T-helper 2 cell treated with Interferon-gamma antibody and Interleukin-4, amounts not matched to agents 5 μg/mL and 100 μg/mL, for 36 hours (primary cell): ENCODE measurements at regions not wholly inside any gene's neighbourhood (a gene's known extent, or its start where the extent isn't known, plus 50 kb on each side); places are given as distances from the start of the nearest gene placed in this dataset.
"Not testable (repeated sequence)": the region's sequence is repeated elsewhere in the genome, so short reads cannot be mapped to it uniquely, and the experiment has no call there.

Experiments used
- DNase-seq: peaks from one replicate; pipeline ENCODE4 v3.0.0; 2021; ENCODE audit warnings: low spot score
- H3K27ac Mint-ChIP-seq: one replicate; pipeline ENCODE4 v1.8.0; 2021; ENCODE audit warnings: mild to moderate bottlenecking, mixed read lengths
- H3K27me3 Mint-ChIP-seq: one replicate; pipeline ENCODE4 v1.8.0; 2021; ENCODE audit warnings: low read depth, mixed read lengths
- H3K36me3 Mint-ChIP-seq: one replicate; pipeline ENCODE4 v1.8.0; 2021; ENCODE audit warnings: low read depth, mixed read lengths
- H3K4me1 Mint-ChIP-seq: one replicate; pipeline ENCODE4 v1.8.0; 2021; ENCODE audit warnings: low read depth, mixed read lengths
- H3K4me3 Mint-ChIP-seq: one replicate; pipeline ENCODE4 v1.8.0; 2022; ENCODE audit warnings: mild to moderate bottlenecking, moderate library complexity, mixed read lengths
- H3K9me3 Mint-ChIP-seq: one replicate; pipeline ENCODE4 v1.8.0; 2021; ENCODE audit warnings: mixed read lengths

DNA sequence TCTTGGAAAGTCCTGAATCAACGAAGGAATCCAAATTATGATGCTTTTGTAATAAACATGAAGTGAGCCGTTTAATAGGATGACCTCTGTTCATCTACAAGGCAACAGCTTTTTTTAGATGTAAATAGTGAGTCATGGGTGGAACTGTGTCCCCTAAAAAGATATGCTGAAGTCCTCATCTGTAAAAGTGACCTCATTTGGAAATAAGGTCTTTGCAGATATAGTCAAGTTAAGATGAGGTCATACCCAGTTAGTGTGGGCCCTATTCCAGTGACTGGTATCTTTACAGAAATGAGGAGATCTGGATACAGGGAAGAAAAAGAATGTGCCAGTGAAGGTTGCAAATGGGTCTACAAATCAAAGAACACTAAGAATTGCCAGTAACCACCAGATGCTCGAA, 1287.3 kb upstream of the ADGRL4 start:
- DNase-seq: no peak
- Mint-ChIP-seq H3K9me3 (peaks cover 29% of the 10 kb centered on the region), H3K4me3 (no peak overlapping the region), H3K36me3 (no peaks in the 10 kb centered on the region), H3K27me3 (no peaks in the 10 kb centered on the region), H3K4me1 (no peaks in the 10 kb centered on the region), H3K27ac (no peak overlapping the region)

DNA sequence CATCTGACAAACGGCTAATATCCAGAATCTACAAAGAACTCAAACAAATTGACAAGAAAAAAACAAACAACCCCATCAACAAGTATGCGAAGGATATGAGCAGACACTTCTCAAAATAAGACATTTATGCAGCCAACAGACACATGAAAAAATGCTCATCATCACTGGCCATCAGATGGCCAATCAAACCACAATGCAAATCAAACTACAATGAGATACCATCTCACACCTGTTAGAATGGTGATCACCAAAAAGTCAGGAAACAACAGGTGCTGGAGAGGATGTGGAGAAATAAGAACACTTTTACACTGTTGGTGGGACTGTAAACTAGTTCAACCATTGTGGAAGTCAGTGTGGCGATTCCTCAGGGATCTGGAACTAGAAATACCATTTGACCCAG, 1282.2 kb upstream of the ADGRL4 start:
- H3K27ac Mint-ChIP-seq, DNase-seq, H3K4me1 Mint-ChIP-seq, H3K36me3 Mint-ChIP-seq, H3K27me3 Mint-ChIP-seq, H3K4me3 Mint-ChIP-seq: not testable (repeated sequence)
- H3K9me3 Mint-ChIP-seq: peaks cover 19% of the 10 kb centered on the region

DNA sequence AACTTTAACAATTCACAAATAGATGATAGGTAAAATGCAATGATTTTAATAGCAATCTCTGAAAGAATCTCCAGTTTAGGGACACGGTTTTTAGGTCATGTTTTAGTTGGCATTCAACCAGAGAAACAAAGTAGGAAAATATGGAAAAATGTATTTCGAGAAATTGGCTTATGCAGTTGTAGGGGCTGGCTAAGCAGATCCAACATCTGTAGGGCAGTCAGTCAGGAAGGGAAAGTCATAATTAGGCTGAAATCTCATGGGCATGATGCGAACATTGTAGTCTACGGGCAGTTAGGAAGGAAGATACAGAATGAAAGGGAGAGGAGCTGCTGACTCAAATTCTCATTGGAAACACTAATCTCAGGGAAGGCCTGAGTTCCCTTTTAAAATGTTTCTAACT, 1276.0 kb upstream of the ADGRL4 start:
- H3K27ac Mint-ChIP-seq: no peak overlapping the region
- peaks cover 32% of the 10 kb centered on the region for H3K9me3 Mint-ChIP-seq

DNA sequence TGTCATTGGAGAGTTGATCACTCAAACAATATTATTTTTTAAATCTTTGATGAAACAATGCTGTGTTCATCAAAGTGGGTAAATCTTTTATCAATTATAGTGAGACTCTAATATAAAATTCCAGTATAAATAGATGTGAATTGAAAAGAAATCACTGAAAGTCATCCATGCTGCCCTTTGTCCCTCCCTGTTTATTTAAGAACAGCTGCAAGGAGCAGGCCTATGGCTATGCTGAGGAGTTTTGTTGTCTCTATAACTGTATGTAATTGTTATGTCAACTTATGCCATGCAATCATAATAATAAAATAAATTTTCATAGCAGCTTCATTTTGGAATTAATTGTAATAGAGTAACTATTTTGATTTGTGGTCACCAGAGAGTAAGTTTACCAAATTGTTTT, 1272.4 kb upstream of the ADGRL4 start:
- no peaks in the 10 kb centered on the region for H3K27me3 Mint-ChIP-seq
- no peak overlapping the region for H3K27ac Mint-ChIP-seq
- no peaks in the 10 kb centered on the region for H3K4me1 Mint-ChIP-seq
- no peak for DNase-seq
- no peak overlapping the region for H3K4me3 Mint-ChIP-seq
- no peaks in the 10 kb centered on the region for H3K36me3 Mint-ChIP-seq
- H3K9me3 Mint-ChIP-seq: peaks cover 22% of the 10 kb centered on the region

More for the DNA sequence above, 1276.0 kb upstream of the ADGRL4 start:
- Mint-ChIP-seq H3K27me3 (no peaks in the 10 kb centered on the region), H3K4me3 (no peak overlapping the region), H3K36me3 (no peaks in the 10 kb centered on the region), H3K4me1 (no peaks in the 10 kb centered on the region)
- no peak for DNase-seq

DNA sequence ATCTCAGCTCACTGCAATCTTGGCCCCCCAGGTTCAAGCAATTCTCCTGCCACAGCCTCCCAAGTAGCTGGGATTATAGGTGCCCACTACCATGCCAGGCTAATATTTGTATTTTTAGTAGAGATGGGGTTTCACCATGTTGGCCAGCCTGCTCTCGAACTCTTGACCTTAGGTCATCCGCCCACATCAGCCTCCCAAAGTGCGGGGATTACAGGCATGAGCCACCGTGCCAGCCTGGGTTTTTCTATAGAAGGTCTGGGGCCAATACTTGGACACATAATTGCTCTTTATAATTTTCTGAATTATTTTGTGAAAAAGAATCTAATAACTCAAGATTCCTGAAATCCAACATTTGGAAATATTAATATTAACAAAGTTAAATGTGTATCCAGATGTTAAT, 1267.7 kb upstream of the ADGRL4 start:
- Mint-ChIP-seq H3K27me3 (no peaks in the 10 kb centered on the region), H3K9me3 (peaks cover 14% of the 10 kb centered on the region), H3K36me3 (no peaks in the 10 kb centered on the region), H3K4me1 (no peaks in the 10 kb centered on the region), H3K27ac (no peak overlapping the region), H3K4me3 (no peak overlapping the region)
- DNase-seq: no peak

DNA sequence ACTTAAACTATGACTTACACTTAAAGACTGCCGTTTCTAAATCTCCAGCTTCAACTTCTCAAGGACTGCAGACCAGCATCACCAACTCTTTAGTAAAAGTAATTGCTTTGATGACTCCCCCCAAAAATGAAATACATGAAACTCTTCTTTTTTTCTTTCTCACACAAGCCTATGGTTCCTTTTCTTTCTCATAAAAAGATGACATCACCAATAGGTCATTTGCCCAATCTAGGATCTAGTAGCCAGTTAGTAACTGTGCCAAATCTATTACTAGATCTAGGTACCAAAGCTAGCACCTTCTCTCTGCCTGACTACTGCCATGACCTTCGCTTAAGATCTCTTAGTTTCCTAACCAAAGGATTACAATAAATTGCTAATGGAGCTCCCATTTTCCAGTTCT, 1266.0 kb upstream of the ADGRL4 start:
- no peak for DNase-seq
- Mint-ChIP-seq H3K4me1 (no peaks in the 10 kb centered on the region), H3K36me3 (no peaks in the 10 kb centered on the region), H3K4me3 (no peak overlapping the region), H3K27ac (no peak overlapping the region), H3K27me3 (no peaks in the 10 kb centered on the region), H3K9me3 (peaks cover 16% of the 10 kb centered on the region)

DNA sequence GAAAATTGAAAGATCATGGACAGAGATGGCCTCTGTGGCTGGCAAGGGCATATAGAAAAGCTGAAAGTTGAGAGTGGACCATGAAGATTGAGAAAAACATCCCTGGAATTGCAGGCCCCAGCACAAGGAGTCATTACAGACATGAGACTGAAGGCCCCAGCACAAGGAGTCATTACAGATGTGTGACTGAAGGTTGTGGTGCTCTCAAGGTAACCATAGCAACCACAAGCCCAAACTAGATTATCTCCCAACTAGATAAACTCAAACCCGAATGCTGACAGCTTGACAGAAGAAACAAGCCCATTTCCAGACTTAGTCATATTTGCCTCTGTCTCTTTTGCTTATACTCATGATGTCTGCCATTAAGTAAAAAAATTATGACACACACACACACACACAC, 1252.1 kb upstream of the ADGRL4 start:
- Mint-ChIP-seq H3K9me3 (peaks cover 29% of the 10 kb centered on the region), H3K36me3 (no peaks in the 10 kb centered on the region), H3K27ac (no peak overlapping the region), H3K4me3 (no peak overlapping the region), H3K4me1 (no peaks in the 10 kb centered on the region), H3K27me3 (no peaks in the 10 kb centered on the region)
- no peak for DNase-seq

DNA sequence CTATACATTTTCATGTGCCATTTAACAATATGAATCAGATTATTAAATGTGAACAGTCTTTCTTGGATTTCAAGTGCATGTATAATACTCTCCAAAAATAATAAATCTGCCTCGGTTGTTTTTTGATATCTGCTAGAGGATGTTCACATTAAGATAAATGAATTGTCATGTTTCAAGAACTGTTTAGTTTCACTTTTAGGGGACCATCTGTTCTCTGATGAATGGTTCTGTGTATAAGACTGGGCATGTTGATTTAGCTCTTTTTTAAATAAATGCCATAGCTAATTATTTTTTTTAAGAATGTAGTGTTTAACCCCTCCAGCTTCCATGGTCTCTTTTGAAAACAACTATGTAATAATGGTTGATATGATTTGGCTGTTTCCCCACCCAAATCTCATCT, 1245.1 kb upstream of the ADGRL4 start:
- no peaks in the 10 kb centered on the region for H3K4me1 Mint-ChIP-seq
- no peak for DNase-seq
- no peaks in the 10 kb centered on the region for H3K27me3 Mint-ChIP-seq
- H3K9me3 Mint-ChIP-seq: peaks cover 11% of the 10 kb centered on the region
- no peak overlapping the region for H3K4me3 Mint-ChIP-seq
- H3K36me3 Mint-ChIP-seq: no peaks in the 10 kb centered on the region
- no peak overlapping the region for H3K27ac Mint-ChIP-seq

DNA sequence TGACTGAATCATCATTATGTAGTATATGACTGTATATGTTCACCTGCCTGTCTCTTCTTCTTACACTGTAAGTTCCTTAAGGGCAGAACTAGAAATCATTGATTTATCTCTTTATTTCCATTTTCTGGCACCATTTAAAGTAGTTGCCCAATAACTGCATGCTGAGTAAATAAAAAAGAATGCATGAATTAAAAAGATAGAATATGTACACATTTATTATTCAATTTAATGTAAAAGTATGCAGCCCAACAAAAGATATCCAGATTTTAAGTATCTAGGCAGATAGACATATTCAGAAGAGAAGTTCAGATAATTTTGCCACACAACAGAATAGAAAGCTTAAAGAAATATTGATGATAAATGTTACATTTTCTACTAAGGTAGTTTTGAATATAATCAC, 1244.6 kb upstream of the ADGRL4 start:
- Mint-ChIP-seq H3K4me1 (no peaks in the 10 kb centered on the region), H3K4me3 (no peak overlapping the region), H3K9me3 (peaks cover 11% of the 10 kb centered on the region), H3K27ac (no peak overlapping the region), H3K36me3 (no peaks in the 10 kb centered on the region), H3K27me3 (no peaks in the 10 kb centered on the region)
- DNase-seq: no peak

DNA sequence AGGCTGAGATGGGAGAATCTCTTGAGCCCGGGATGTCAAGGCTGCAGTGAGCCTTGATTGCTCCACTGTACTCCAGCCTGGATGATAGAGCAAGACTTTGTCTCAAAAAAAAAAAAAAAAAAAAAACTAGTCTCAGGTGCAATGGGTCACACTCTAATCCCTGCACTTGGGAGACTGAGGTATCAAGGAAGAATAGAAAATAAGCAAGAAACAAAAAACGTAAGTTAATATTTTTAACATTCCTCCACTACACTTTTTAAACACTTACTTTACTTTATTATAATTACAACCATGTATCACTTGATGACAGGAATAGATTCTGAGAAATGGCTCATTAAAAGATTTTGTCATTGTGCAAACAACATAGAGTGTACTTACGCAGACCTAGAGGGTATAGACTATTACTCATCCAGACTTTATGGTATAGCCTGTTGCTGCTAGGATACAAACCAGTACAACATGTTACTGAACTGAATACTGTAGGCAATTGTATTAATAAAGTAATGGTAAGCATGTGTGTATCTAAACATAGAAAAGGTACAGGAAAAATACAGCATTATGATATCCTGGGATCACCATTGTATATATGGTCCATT, 1244.1 kb upstream of the ADGRL4 start:
- Mint-ChIP-seq H3K4me1 (no peaks in the 10 kb centered on the region), H3K9me3 (peaks cover 11% of the 10 kb centered on the region), H3K36me3 (no peaks in the 10 kb centered on the region), H3K27me3 (no peaks in the 10 kb centered on the region), H3K4me3 (no peak overlapping the region), H3K27ac (no peak overlapping the region)
- DNase-seq: no peak

DNA sequence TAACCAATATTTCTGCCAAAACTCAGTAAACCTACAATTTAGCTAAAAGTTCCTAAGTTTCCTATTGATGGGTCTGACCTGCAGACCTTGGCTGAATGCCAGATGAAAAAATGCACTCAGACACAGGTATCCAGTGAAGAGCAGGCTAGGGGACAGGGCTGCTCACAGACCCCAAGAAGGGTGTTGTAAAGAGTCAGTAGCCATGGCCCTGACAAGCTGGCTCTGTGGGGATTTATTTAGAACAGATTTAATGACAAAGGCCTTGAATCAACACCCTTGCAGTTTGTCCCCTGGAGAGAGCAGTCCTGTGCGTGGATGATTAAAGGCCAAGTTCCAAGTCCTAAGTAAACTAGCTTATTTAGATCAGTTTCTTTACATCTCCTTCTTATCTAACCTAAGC, 1243.2 kb upstream of the ADGRL4 start:
- Mint-ChIP-seq H3K4me3 (no peak overlapping the region), H3K27ac (no peak overlapping the region), H3K36me3 (no peaks in the 10 kb centered on the region), H3K4me1 (no peaks in the 10 kb centered on the region), H3K27me3 (no peaks in the 10 kb centered on the region), H3K9me3 (peaks cover 10% of the 10 kb centered on the region)
- DNase-seq: no peak

DNA sequence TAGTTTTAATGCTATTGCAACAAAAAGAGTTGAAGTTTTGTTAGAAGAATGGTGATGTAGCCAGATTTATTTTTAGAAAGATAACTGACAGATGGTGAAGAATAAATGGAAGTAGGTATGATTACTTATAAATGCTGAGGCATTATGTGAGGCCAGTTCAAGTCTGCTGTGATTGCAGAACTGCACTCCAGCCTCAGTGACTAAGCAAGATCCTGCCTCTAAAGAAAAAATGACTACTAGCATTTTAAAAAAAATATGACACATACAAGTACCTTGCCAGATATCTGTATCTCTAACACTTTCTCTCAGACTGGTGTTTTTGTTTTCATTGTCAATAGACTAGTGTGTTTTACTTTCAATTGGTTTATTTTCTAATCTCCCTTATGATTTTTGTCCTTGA, 1242.4 kb upstream of the ADGRL4 start:
- no peak overlapping the region for H3K27ac Mint-ChIP-seq
- peaks cover 7% of the 10 kb centered on the region for H3K9me3 Mint-ChIP-seq
- H3K36me3 Mint-ChIP-seq: no peaks in the 10 kb centered on the region
- no peaks in the 10 kb centered on the region for H3K27me3 Mint-ChIP-seq
- no peaks in the 10 kb centered on the region for H3K4me1 Mint-ChIP-seq
- no peak overlapping the region for H3K4me3 Mint-ChIP-seq
- no peak for DNase-seq

DNA sequence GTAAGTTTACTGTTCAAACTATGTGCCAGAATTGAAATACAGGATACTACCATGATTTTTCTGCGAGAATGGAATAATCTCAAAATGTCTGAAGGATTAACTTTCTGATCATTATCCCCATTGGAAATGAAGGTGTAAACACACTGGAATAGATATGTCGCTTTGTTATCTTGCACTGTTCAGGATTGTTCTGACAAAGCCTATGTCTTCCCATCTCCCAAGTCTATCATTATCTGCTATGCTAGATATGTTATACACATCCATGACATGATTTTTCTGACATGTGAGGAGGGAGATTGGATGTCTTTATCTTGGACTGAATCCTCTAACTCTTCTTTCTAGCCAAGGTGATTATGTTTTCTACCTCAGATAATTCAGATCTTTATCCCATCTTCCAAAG, 1239.3 kb upstream of the ADGRL4 start:
- no peak overlapping the region for H3K4me3 Mint-ChIP-seq
- H3K27me3 Mint-ChIP-seq: no peaks in the 10 kb centered on the region

DNA sequence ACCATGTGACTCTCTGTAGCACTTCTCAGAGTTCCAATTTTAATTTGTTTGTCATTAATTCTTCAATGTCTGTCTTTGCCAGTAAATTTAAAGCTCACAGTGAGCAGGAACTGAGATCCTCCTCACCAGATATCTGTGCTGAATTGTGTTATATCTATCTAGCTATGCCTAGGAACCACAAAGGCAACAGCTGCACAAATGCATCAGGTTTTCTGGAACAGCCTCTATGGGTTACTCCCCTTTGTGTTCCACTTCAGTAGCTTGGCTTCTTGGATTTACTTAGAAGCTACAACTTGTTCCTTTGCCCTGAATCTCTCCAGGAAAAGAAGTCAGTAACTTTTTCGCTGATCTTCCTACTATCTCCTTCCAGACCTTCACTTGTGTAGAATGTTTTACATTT, 1237.8 kb upstream of the ADGRL4 start:
- no peak overlapping the region for H3K4me3 Mint-ChIP-seq
- no peaks in the 10 kb centered on the region for H3K4me1 Mint-ChIP-seq
- H3K27me3 Mint-ChIP-seq: no peaks in the 10 kb centered on the region
- no peaks in the 10 kb centered on the region for H3K36me3 Mint-ChIP-seq
- no peak for DNase-seq
- H3K9me3 Mint-ChIP-seq: peaks cover 7% of the 10 kb centered on the region
- H3K27ac Mint-ChIP-seq: no peak overlapping the region

More for the DNA sequence above, 1239.3 kb upstream of the ADGRL4 start:
- Mint-ChIP-seq H3K36me3 (no peaks in the 10 kb centered on the region), H3K4me1 (no peaks in the 10 kb centered on the region), H3K9me3 (peaks cover 10% of the 10 kb centered on the region), H3K27ac (no peak overlapping the region)
- no peak for DNase-seq

DNA sequence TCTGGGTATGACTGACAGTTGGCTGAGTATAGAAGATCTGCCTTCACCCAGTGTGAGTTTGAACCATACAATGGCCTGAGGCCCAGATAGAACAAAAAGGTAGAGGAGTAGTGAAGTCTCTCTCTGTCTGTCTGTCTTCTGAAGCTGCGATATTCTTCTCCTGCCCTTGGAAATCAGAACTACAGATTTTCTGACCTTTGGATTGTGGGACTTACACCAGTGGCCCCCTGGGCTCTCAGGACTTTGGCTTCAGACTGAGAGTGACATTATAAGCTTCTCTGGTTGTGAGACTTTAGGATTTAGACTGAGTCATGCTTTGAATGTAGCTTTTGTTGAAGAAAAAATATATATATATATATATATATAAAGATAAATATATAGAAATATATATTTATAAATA, 1235.0 kb upstream of the ADGRL4 start:
- no peak overlapping the region for H3K4me3 Mint-ChIP-seq
- peaks cover 17% of the 10 kb centered on the region for H3K9me3 Mint-ChIP-seq
- H3K27ac Mint-ChIP-seq: no peak overlapping the region
- no peaks in the 10 kb centered on the region for H3K4me1 Mint-ChIP-seq
- DNase-seq: no peak
- H3K36me3 Mint-ChIP-seq: no peaks in the 10 kb centered on the region
- no peaks in the 10 kb centered on the region for H3K27me3 Mint-ChIP-seq
